ENCODE measurements at regions not wholly inside any gene's neighbourhood (a gene's known extent, or its start where the extent isn't known, plus 50 kb on each side); places are given as distances from the start of the nearest gene placed in this dataset.

GRCh38 chr2:181764095-181764963 is 84.0 kb upstream of the NEUROD1 start:
- H3K27me3 ChIP-seq (ENCODE audit: control insufficient read depth in 2 of 2, insufficient read depth in 2 of 2, low read length in 2 of 2): no peaks in the 10 kb centered on the region
- H3K4me3 ChIP-seq (ENCODE audit: low read length): no peak overlapping the region
- no peaks in the 10 kb centered on the region for H3K36me3 Mint-ChIP-seq
- no peak overlapping the region for H3K4me3 Mint-ChIP-seq
- DNase-seq (no peak), ATAC-seq (no peak)
- no peaks in the 10 kb centered on the region for H3K9me3 ChIP-seq (ENCODE audit: control insufficient read depth in 2 of 3, low read length in 3 of 3)
- peaks cover 0 to 1% (median 0%) of the 10 kb centered on the region in 7 donors for H3K4me1 Mint-ChIP-seq
- H3K36me3 ChIP-seq (ENCODE audit: control insufficient read depth in 2 of 3, insufficient read depth in 3 of 3, low read length in 3 of 3): no peaks in the 10 kb centered on the region
- POLR2A ChIA-PET: no interaction called here
- peaks cover 0 to 4% (median 0%) of the 10 kb centered on the region in 11 donors for H3K9me3 Mint-ChIP-seq
- H3K4me1 ChIP-seq (ENCODE audit: control insufficient read depth in 2 of 2, insufficient read depth in 2 of 2, low read length in 2 of 2): no peaks in the 10 kb centered on the region
- CTCF ChIA-PET: no interaction called here
- intact Hi-C loops (cut with micrococcal nuclease): no loop called here
- H3K27ac ChIP-seq (ENCODE audit: low read depth, low read length): no peak overlapping the region
- peaks cover 0 to 11% (median 4%) of the 10 kb centered on the region in 5 donors for H3K27me3 Mint-ChIP-seq
- no peak overlapping the region for H3K27ac Mint-ChIP-seq

- intact Hi-C loops (cut with micrococcal nuclease): no loop called here
- Mint-ChIP-seq H3K4me3 (no peak overlapping the region), H3K27me3 (peaks cover 0 to 10% (median 4%) of the 10 kb centered on the region in 5 donors), H3K4me1 (peaks cover 0 to 1% (median 0%) of the 10 kb centered on the region in 7 donors), H3K9me3 (peaks cover 0 to 4% (median 0%) of the 10 kb centered on the region in 11 donors), H3K27ac (no peak overlapping the region), H3K36me3 (peaks cover 0 to 3% (median 0%) of the 10 kb centered on the region in 5 donors)
- DNase-seq: no peak
- H3K27ac ChIP-seq (ENCODE audit: low read depth, low read length): no peak overlapping the region
- H3K27me3 ChIP-seq (ENCODE audit: control insufficient read depth in 2 of 2, insufficient read depth in 2 of 2, low read length in 2 of 2): no peaks in the 10 kb centered on the region
- ATAC-seq: no peak
- no peaks in the 10 kb centered on the region for H3K36me3 ChIP-seq (ENCODE audit: control insufficient read depth in 2 of 3, insufficient read depth in 3 of 3, low read length in 3 of 3)
- ChIA-PET CTCF (no interaction called here), POLR2A (no interaction called here)
- no peak overlapping the region for H3K4me3 ChIP-seq (ENCODE audit: low read length)
- no peaks in the 10 kb centered on the region for H3K9me3 ChIP-seq (ENCODE audit: control insufficient read depth in 2 of 3, low read length in 3 of 3)
- H3K4me1 ChIP-seq (ENCODE audit: control insufficient read depth in 2 of 2, insufficient read depth in 2 of 2, low read length in 2 of 2): no peaks in the 10 kb centered on the region
Observed at GRCh38 chr2:181766129-181766528, 85.8 kb upstream of the NEUROD1 start.

GRCh38 chr2:181770150-181770549 is 89.8 kb upstream of the NEUROD1 start:
- Mint-ChIP-seq H3K4me3 (no peak overlapping the region), H3K4me1 (peaks cover 0 to 6% (median 0%) of the 10 kb centered on the region in 7 donors), H3K9me3 (peaks cover 0 to 5% (median 0%) of the 10 kb centered on the region in 11 donors), H3K27me3 (peaks cover 0 to 11% (median 10%) of the 10 kb centered on the region in 5 donors), H3K27ac (no peak overlapping the region), H3K36me3 (peaks cover 0 to 3% (median 0%) of the 10 kb centered on the region in 5 donors)
- DNase-seq (no peak), ATAC-seq (no peak)
- ChIA-PET CTCF (no interaction called here), POLR2A (no interaction called here)
- Histone ChIP-seq H3K27me3 (ENCODE audit: control insufficient read depth in 2 of 2, insufficient read depth in 2 of 2, low read length in 2 of 2) (peaks cover 0 to 3% of the 10 kb centered on the region in 2 donors), H3K36me3 (ENCODE audit: control insufficient read depth in 2 of 3, insufficient read depth in 3 of 3, low read length in 3 of 3) (no peaks in the 10 kb centered on the region), H3K27ac (ENCODE audit: low read depth, low read length) (no peak overlapping the region), H3K4me3 (ENCODE audit: low read length) (no peak overlapping the region), H3K9me3 (ENCODE audit: control insufficient read depth in 2 of 3, low read length in 3 of 3) (no peaks in the 10 kb centered on the region), H3K4me1 (ENCODE audit: control insufficient read depth in 2 of 2, insufficient read depth in 2 of 2, low read length in 2 of 2) (no peaks in the 10 kb centered on the region)
- intact Hi-C loops (cut with micrococcal nuclease): no loop called here

GRCh38 chr2:181771356-181771755 is 91.0 kb upstream of the NEUROD1 start:
- H3K36me3 Mint-ChIP-seq: peaks cover 0 to 3% (median 0%) of the 10 kb centered on the region in 5 donors
- intact Hi-C loops (cut with micrococcal nuclease): no loop called here
- Histone ChIP-seq H3K4me1 (ENCODE audit: control insufficient read depth in 2 of 2, insufficient read depth in 2 of 2, low read length in 2 of 2) (no peaks in the 10 kb centered on the region), H3K4me3 (ENCODE audit: low read length) (no peak overlapping the region), H3K36me3 (ENCODE audit: control insufficient read depth in 2 of 3, insufficient read depth in 3 of 3, low read length in 3 of 3) (no peaks in the 10 kb centered on the region), H3K27me3 (ENCODE audit: control insufficient read depth in 2 of 2, insufficient read depth in 2 of 2, low read length in 2 of 2) (peaks cover 0 to 3% of the 10 kb centered on the region in 2 donors), H3K9me3 (ENCODE audit: control insufficient read depth in 2 of 3, low read length in 3 of 3) (no peaks in the 10 kb centered on the region), H3K27ac (ENCODE audit: low read depth, low read length) (no peak overlapping the region)
- H3K27ac Mint-ChIP-seq: no peak overlapping the region
- peaks cover 0 to 12% (median 10%) of the 10 kb centered on the region in 5 donors for H3K27me3 Mint-ChIP-seq
- ATAC-seq: no peak
- ChIA-PET CTCF (interaction anchor here (0.8 kb wide), 1 partner anchor 56 kb away, joined by 3 read pairs; no protein-coding TSS in a partner anchor), POLR2A (no interaction called here)
- no peak overlapping the region for H3K4me3 Mint-ChIP-seq
- no peak for DNase-seq
- H3K9me3 Mint-ChIP-seq: peaks cover 0 to 5% (median 0%) of the 10 kb centered on the region in 11 donors
- H3K4me1 Mint-ChIP-seq: peaks cover 0 to 6% (median 0%) of the 10 kb centered on the region in 7 donors

GRCh38 chr2:181772334-181772733 is 92.0 kb upstream of the NEUROD1 start:
- DNase-seq: no peak
- H3K9me3 Mint-ChIP-seq: peaks cover 0 to 5% (median 0%) of the 10 kb centered on the region in 11 donors

GRCh38 chr2:181772777-181773176 is 92.5 kb upstream of the NEUROD1 start:
- ATAC-seq: no peak
- POLR2A ChIA-PET: no interaction called here
- H3K27ac Mint-ChIP-seq: no peak overlapping the region
- intact Hi-C loops (cut with micrococcal nuclease): no loop called here
- Histone ChIP-seq H3K4me3 (ENCODE audit: low read length) (no peak overlapping the region), H3K27ac (ENCODE audit: low read depth, low read length) (no peak overlapping the region), H3K4me1 (ENCODE audit: control insufficient read depth in 2 of 2, insufficient read depth in 2 of 2, low read length in 2 of 2) (no peaks in the 10 kb centered on the region), H3K9me3 (ENCODE audit: control insufficient read depth in 2 of 3, low read length in 3 of 3) (no peaks in the 10 kb centered on the region), H3K27me3 (ENCODE audit: control insufficient read depth in 2 of 2, insufficient read depth in 2 of 2, low read length in 2 of 2) (peaks cover 0 to 3% of the 10 kb centered on the region in 2 donors), H3K36me3 (ENCODE audit: control insufficient read depth in 2 of 3, insufficient read depth in 3 of 3, low read length in 3 of 3) (no peaks in the 10 kb centered on the region)
- no peak for DNase-seq
- peaks cover 0 to 12% (median 10%) of the 10 kb centered on the region in 5 donors for H3K27me3 Mint-ChIP-seq
- H3K36me3 Mint-ChIP-seq: peaks cover 0 to 3% (median 0%) of the 10 kb centered on the region in 5 donors
- H3K9me3 Mint-ChIP-seq: peaks cover 0 to 5% (median 0%) of the 10 kb centered on the region in 11 donors
- CTCF ChIA-PET: no interaction called here
- H3K4me1 Mint-ChIP-seq: peaks cover 0 to 6% (median 0%) of the 10 kb centered on the region in 7 donors
- H3K4me3 Mint-ChIP-seq: no peak overlapping the region

More at GRCh38 chr2:181772334-181772733, 92.0 kb upstream of the NEUROD1 start:
- ChIA-PET CTCF (no interaction called here), POLR2A (no interaction called here)
- H3K36me3 ChIP-seq (ENCODE audit: control insufficient read depth in 2 of 3, insufficient read depth in 3 of 3, low read length in 3 of 3): no peaks in the 10 kb centered on the region
- H3K27me3 Mint-ChIP-seq: peaks cover 0 to 12% (median 10%) of the 10 kb centered on the region in 5 donors
- H3K4me1 Mint-ChIP-seq: peaks cover 0 to 6% (median 0%) of the 10 kb centered on the region in 7 donors
- peaks cover 0 to 3% of the 10 kb centered on the region in 2 donors for H3K27me3 ChIP-seq (ENCODE audit: control insufficient read depth in 2 of 2, insufficient read depth in 2 of 2, low read length in 2 of 2)
- H3K36me3 Mint-ChIP-seq: peaks cover 0 to 3% (median 0%) of the 10 kb centered on the region in 5 donors
- H3K9me3 ChIP-seq (ENCODE audit: control insufficient read depth in 2 of 3, low read length in 3 of 3): no peaks in the 10 kb centered on the region
- H3K4me3 Mint-ChIP-seq: no peak overlapping the region
- H3K4me1 ChIP-seq (ENCODE audit: control insufficient read depth in 2 of 2, insufficient read depth in 2 of 2, low read length in 2 of 2): no peaks in the 10 kb centered on the region
- intact Hi-C loops (cut with micrococcal nuclease): no loop called here
- no peak overlapping the region for H3K27ac Mint-ChIP-seq
- no peak for ATAC-seq
- no peak overlapping the region for H3K4me3 ChIP-seq (ENCODE audit: low read length)
- H3K27ac ChIP-seq (ENCODE audit: low read depth, low read length): no peak overlapping the region

Data from naive thymus-derived CD4-positive, alpha-beta T cell (primary cell).